ENCODE measurements at regions not wholly inside any gene's neighbourhood (a gene's known extent, or its start where the extent isn't known, plus 50 kb on each side); places are given as distances from the start of the nearest gene placed in this dataset.

- TF ChIP-seq CTCF (IDR thresholded peaks at IDR 0.05; ENCODE audit: low read length) (no peak), EZH2 (IDR thresholded peaks at IDR 0.05; ENCODE audit: borderline replicate concordance, low read length) (no peak)
Measured at GRCh38 chr6:74964871-74965441, 240.9 kb downstream of the COL12A1 start.
